ENCODE measurements at regions not wholly inside any gene's neighbourhood (a gene's known extent, or its start where the extent isn't known, plus 50 kb on each side); places are given as distances from the start of the nearest gene placed in this dataset.

GRCh38 chr4:148522995-148523394 lies 80.8 kb upstream of the NR3C2 start:
- DNase-seq = no peak

DNA sequence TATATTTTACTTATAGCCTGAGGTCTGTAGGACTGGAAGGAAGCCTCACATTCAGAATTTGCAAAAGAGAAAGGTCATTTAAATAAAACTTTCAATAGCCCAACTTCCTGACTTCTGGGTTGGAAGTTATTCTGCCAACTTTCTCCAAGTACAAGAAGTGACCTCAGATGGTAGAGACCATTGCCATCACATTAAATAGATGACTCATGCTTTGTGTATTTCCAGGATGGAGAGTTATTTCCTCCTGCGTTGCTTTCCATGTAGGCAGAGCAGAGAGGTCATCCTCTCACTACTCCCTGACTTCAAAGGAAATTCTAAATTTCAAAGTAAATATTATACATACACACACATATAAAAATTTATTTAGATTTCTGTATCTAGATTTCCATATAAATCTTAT lies 73.0 kb upstream of the NR3C2 start:
- DNase-seq = no peak

GRCh38 chr4:148514581-148514980 lies 72.4 kb upstream of the NR3C2 start:
- no peak for DNase-seq

DNA sequence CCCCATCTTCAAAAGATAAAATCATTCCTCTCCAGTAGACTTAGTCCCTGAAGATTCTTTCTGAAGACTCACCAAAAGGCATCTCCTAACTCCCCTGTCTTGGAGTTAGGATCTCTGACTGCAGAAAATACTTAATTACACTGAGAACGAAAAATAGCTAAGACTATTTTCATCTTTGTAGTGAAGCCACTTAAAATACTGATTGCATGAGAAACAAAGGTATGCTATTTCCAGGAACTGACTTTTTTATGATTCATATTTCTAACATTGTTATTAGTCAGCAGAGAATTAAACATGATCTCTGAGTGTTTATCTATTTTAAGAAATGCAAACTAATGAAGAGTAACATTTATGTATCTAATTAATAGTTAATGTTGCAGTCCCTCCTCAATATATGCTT lies 71.8 kb upstream of the NR3C2 start:
- no peak for DNase-seq

- no peak for DNase-seq
Observed at GRCh38 chr4:148510211-148510610, 68.0 kb upstream of the NR3C2 start.

- no peak for DNase-seq
Observed at GRCh38 chr4:148503681-148504080, 61.5 kb upstream of the NR3C2 start.

DNA sequence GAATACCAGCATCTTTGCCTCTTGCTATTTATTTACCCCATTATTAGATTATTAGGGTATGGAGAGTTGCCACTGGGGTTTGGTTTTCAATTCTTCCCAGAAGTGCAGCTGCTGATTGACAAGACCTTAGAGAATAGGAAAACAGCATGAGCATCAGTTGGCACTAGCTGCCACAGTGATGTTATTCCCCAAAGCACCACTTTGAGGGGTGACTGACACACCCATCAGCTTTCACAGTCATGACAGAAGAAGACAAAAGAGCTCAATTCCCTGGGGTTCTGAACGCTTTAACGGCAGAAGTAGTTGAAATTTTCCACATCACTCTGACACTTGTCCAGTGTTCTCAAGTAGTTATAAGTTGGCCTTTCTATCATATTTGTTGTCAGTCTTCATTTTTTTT lies 55.0 kb upstream of the NR3C2 start:
- no peak for DNase-seq

- DNase-seq = no peak
Observed at GRCh38 chr4:148495463-148495862, 53.2 kb upstream of the NR3C2 start.

All from NCI-H446 (cell line).